ENCODE measurements at regions not wholly inside any gene's neighbourhood (a gene's known extent, or its start where the extent isn't known, plus 50 kb on each side); places are given as distances from the start of the nearest gene placed in this dataset.
A peak's percentile ranks its signal among the peaks of the same experiment; 100 is the strongest.

- DNase-seq (ENCODE audit: low read depth in 4 of 4, low spot score in 3 of 4) = peak in 1 of 4 donors; percentile 25
These were observed 265.7 kb downstream of the MTX2 start for GRCh38 chr2:176534798-176535466.

- DNase-seq (ENCODE audit: low read depth in 4 of 4, low spot score in 3 of 4) = no peak
These were observed 266.3 kb downstream of the MTX2 start for GRCh38 chr2:176535467-176536113.

- DNase-seq (ENCODE audit: low read depth in 4 of 4, low spot score in 3 of 4) = no peak
These were observed 267.3 kb downstream of the MTX2 start for GRCh38 chr2:176536439-176537133.

- DNase-seq (ENCODE audit: low read depth in 4 of 4, low spot score in 3 of 4) = no peak
These were observed 268.7 kb downstream of the MTX2 start for GRCh38 chr2:176537932-176538331.

- no peak for DNase-seq (ENCODE audit: low read depth in 4 of 4, low spot score in 3 of 4)
These were observed 271.8 kb downstream of the MTX2 start for GRCh38 chr2:176540995-176541394.

- no peak for DNase-seq (ENCODE audit: low read depth in 4 of 4, low spot score in 3 of 4)
These were observed 273.2 kb downstream of the MTX2 start for GRCh38 chr2:176542476-176542875.

- DNase-seq (ENCODE audit: low read depth in 4 of 4, low spot score in 3 of 4) = no peak
These were observed 275.3 kb downstream of the MTX2 start for GRCh38 chr2:176544557-176544956.

GRCh38 chr2:176544991-176545956 is 276.0 kb downstream of the MTX2 start:
- DNase-seq (ENCODE audit: low read depth in 4 of 4, low spot score in 3 of 4) = no peak

GRCh38 chr2:176546550-176546949 is 277.3 kb downstream of the MTX2 start:
- DNase-seq (ENCODE audit: low read depth in 4 of 4, low spot score in 3 of 4) = no peak

- no peak for DNase-seq (ENCODE audit: low read depth in 4 of 4, low spot score in 3 of 4)
These were observed 283.4 kb downstream of the MTX2 start for GRCh38 chr2:176552501-176553135.

- DNase-seq (ENCODE audit: low read depth in 4 of 4, low spot score in 3 of 4) = peak in 3 of 4 donors; percentile 43 to 56 (median 50)
These were observed 284.5 kb downstream of the MTX2 start for GRCh38 chr2:176553685-176554100.

- peak in 3 of 4 donors; percentile 73 to 81 (median 74) for DNase-seq (ENCODE audit: low read depth in 4 of 4, low spot score in 3 of 4)
These were observed 285.1 kb downstream of the MTX2 start for GRCh38 chr2:176554101-176555048.

- DNase-seq (ENCODE audit: low read depth in 4 of 4, low spot score in 3 of 4) = no peak
These were observed 285.9 kb downstream of the MTX2 start for GRCh38 chr2:176555112-176555511.

- DNase-seq (ENCODE audit: low read depth in 4 of 4, low spot score in 3 of 4) = no peak
These were observed 286.5 kb downstream of the MTX2 start for GRCh38 chr2:176555781-176556180.

- DNase-seq (ENCODE audit: low read depth in 4 of 4, low spot score in 3 of 4) = no peak
These were observed 287.1 kb downstream of the MTX2 start for GRCh38 chr2:176556373-176556772.

GRCh38 chr2:176557821-176558220 is 288.6 kb downstream of the MTX2 start:
- DNase-seq (ENCODE audit: low read depth in 4 of 4, low spot score in 3 of 4) = no peak

GRCh38 chr2:176558574-176559140 is 289.4 kb downstream of the MTX2 start:
- no peak for DNase-seq (ENCODE audit: low read depth in 4 of 4, low spot score in 3 of 4)

GRCh38 chr2:176560296-176560695 is 291.1 kb downstream of the MTX2 start:
- DNase-seq (ENCODE audit: low read depth in 4 of 4, low spot score in 3 of 4) = no peak

- DNase-seq (ENCODE audit: low read depth in 4 of 4, low spot score in 3 of 4) = no peak
These were observed 292.5 kb downstream of the MTX2 start for GRCh38 chr2:176561706-176562105.

Data from right renal pelvis (tissue), 4 donors.